WTC11 (cell line): ENCODE measurements at regions not wholly inside any gene's neighbourhood (a gene's known extent, or its start where the extent isn't known, plus 50 kb on each side); places are given as distances from the start of the nearest gene placed in this dataset.
"Not testable (repeated sequence)": the region's sequence is repeated elsewhere in the genome, so short reads cannot be mapped to it uniquely, and the experiment has no call there.

Experiments
- ATAC-seq: fragments of 200-7000 bp; cut with Tn5 transposase; 2 replicates; pipeline ENCODE4 v1.10.0; 2021; ENCODE audit warnings: mild to moderate bottlenecking, moderate library complexity
- CTCF ChIA-PET: fragments of 300-600 bp; sonication (Branson Sonifier 250); formaldehyde crosslinking; loops from one replicate; lab custom pipeline; 2021; ENCODE audit warnings: antibody characterized with exemption; lab: Charles Lee
- POLR2A ChIA-PET: fragments of 350-600 bp; sonication (Branson Sonifier 250); formaldehyde crosslinking; loops from one replicate; lab custom pipeline; 2021; ENCODE audit warnings: antibody characterized with exemption; lab: Charles Lee
- DNase-seq: peaks from one replicate; pipeline ENCODE4 v3.0.0; 2021; ENCODE audit warnings: low spot score
- H3K27ac Mint-ChIP-seq: 2 replicates; pipeline ENCODE4 v1.8.0; 2021; ENCODE audit warnings: mixed read lengths
- H3K27me3 Mint-ChIP-seq: 2 replicates; pipeline ENCODE4 v1.8.0; 2021; ENCODE audit warnings: low read depth, mild to moderate bottlenecking, moderate library complexity, mixed read lengths
- H3K36me3 Mint-ChIP-seq: 2 replicates; pipeline ENCODE4 v1.8.0; 2021; ENCODE audit warnings: mixed read lengths
- H3K4me1 Mint-ChIP-seq: 2 replicates; pipeline ENCODE4 v1.8.0; 2022; ENCODE audit warnings: mixed read lengths
- H3K4me3 Mint-ChIP-seq: 2 replicates; pipeline ENCODE4 v1.8.0; 2021; ENCODE audit warnings: mild to moderate bottlenecking, moderate library complexity, mixed read lengths
- H3K9me3 Mint-ChIP-seq: 2 replicates; pipeline ENCODE4 v1.8.0; 2021; ENCODE audit warnings: mixed read lengths

- H3K4me3 Mint-ChIP-seq, H3K4me1 Mint-ChIP-seq, POLR2A ChIA-PET, CTCF ChIA-PET, DNase-seq, ATAC-seq, H3K27me3 Mint-ChIP-seq, H3K27ac Mint-ChIP-seq: not testable (repeated sequence)
- Mint-ChIP-seq H3K36me3 (peaks cover 46% of the 10 kb centered on the region), H3K9me3 (peaks cover 58% of the 10 kb centered on the region)
These were observed 129.1 kb downstream of the CCT8L2 start for GRCh38 chr22:16463472-16463871.

GRCh38 chr22:16447451-16447850, 145.2 kb downstream of the CCT8L2 start:
- H3K27me3 Mint-ChIP-seq, H3K4me3 Mint-ChIP-seq, DNase-seq, CTCF ChIA-PET, ATAC-seq, H3K4me1 Mint-ChIP-seq, POLR2A ChIA-PET, H3K27ac Mint-ChIP-seq: not testable (repeated sequence)
- H3K9me3 Mint-ChIP-seq, result peaks cover 55% of the 10 kb centered on the region
- peaks cover 50% of the 10 kb centered on the region for H3K36me3 Mint-ChIP-seq

GRCh38 chr22:16446755-16447440, 145.7 kb downstream of the CCT8L2 start:
- ATAC-seq, POLR2A ChIA-PET, CTCF ChIA-PET, H3K27ac Mint-ChIP-seq, H3K4me3 Mint-ChIP-seq, H3K27me3 Mint-ChIP-seq, H3K4me1 Mint-ChIP-seq, DNase-seq: not testable (repeated sequence)
- Mint-ChIP-seq H3K9me3 (peaks cover 56% of the 10 kb centered on the region), H3K36me3 (peaks cover 52% of the 10 kb centered on the region)

GRCh38 chr22:16441014-16441413, 151.6 kb downstream of the CCT8L2 start:
- H3K4me3 Mint-ChIP-seq, ATAC-seq, H3K4me1 Mint-ChIP-seq, CTCF ChIA-PET, DNase-seq, POLR2A ChIA-PET, H3K27me3 Mint-ChIP-seq, H3K27ac Mint-ChIP-seq: not testable (repeated sequence)
- Mint-ChIP-seq H3K9me3 (peaks cover 30% of the 10 kb centered on the region), H3K36me3 (peaks cover 28% of the 10 kb centered on the region)

- H3K27ac Mint-ChIP-seq, POLR2A ChIA-PET, H3K4me3 Mint-ChIP-seq, DNase-seq, ATAC-seq, H3K27me3 Mint-ChIP-seq, CTCF ChIA-PET, H3K4me1 Mint-ChIP-seq: not testable (repeated sequence)
- Mint-ChIP-seq H3K36me3 (peaks cover 30% of the 10 kb centered on the region), H3K9me3 (peaks cover 36% of the 10 kb centered on the region)
These were observed 169.1 kb downstream of the CCT8L2 start for GRCh38 chr22:16423476-16423875.

GRCh38 chr22:16417498-16417897, 175.1 kb downstream of the CCT8L2 start:
- H3K27ac Mint-ChIP-seq, ATAC-seq, POLR2A ChIA-PET, H3K4me3 Mint-ChIP-seq, CTCF ChIA-PET, DNase-seq, H3K4me1 Mint-ChIP-seq, H3K27me3 Mint-ChIP-seq: not testable (repeated sequence)
- Mint-ChIP-seq H3K36me3 (peaks cover 35% of the 10 kb centered on the region), H3K9me3 (peaks cover 49% of the 10 kb centered on the region)

- H3K4me1 Mint-ChIP-seq, ATAC-seq, POLR2A ChIA-PET, H3K27ac Mint-ChIP-seq, DNase-seq, H3K4me3 Mint-ChIP-seq, CTCF ChIA-PET: not testable (repeated sequence)
- peaks cover 55% of the 10 kb centered on the region for H3K36me3 Mint-ChIP-seq
- H3K9me3 Mint-ChIP-seq, result peaks cover 68% of the 10 kb centered on the region
- H3K27me3 Mint-ChIP-seq, result peaks cover 10% of the 10 kb centered on the region
These were observed 188.0 kb downstream of the CCT8L2 start for GRCh38 chr22:16404639-16405038.

GRCh38 chr22:16403661-16404060, 188.9 kb downstream of the CCT8L2 start:
- H3K27ac Mint-ChIP-seq, CTCF ChIA-PET, DNase-seq, POLR2A ChIA-PET, ATAC-seq, H3K4me1 Mint-ChIP-seq, H3K4me3 Mint-ChIP-seq: not testable (repeated sequence)
- Mint-ChIP-seq H3K27me3 (peaks cover 13% of the 10 kb centered on the region), H3K9me3 (peaks cover 71% of the 10 kb centered on the region), H3K36me3 (peaks cover 56% of the 10 kb centered on the region)

GRCh38 chr22:16402874-16403399, 189.7 kb downstream of the CCT8L2 start:
- Mint-ChIP-seq H3K9me3 (peaks cover 72% of the 10 kb centered on the region), H3K27me3 (peaks cover 13% of the 10 kb centered on the region), H3K36me3 (peaks cover 59% of the 10 kb centered on the region)
- H3K4me3 Mint-ChIP-seq, ATAC-seq, POLR2A ChIA-PET, DNase-seq, CTCF ChIA-PET, H3K4me1 Mint-ChIP-seq, H3K27ac Mint-ChIP-seq: not testable (repeated sequence)

GRCh38 chr22:16393476-16393875, 199.1 kb downstream of the CCT8L2 start:
- H3K27me3 Mint-ChIP-seq, POLR2A ChIA-PET, DNase-seq, H3K4me1 Mint-ChIP-seq, H3K27ac Mint-ChIP-seq, ATAC-seq, CTCF ChIA-PET, H3K4me3 Mint-ChIP-seq: not testable (repeated sequence)
- H3K36me3 Mint-ChIP-seq, result peaks cover 51% of the 10 kb centered on the region
- H3K9me3 Mint-ChIP-seq, result peaks cover 42% of the 10 kb centered on the region

- DNase-seq, H3K27ac Mint-ChIP-seq, H3K4me3 Mint-ChIP-seq, H3K27me3 Mint-ChIP-seq, ATAC-seq, POLR2A ChIA-PET, CTCF ChIA-PET, H3K4me1 Mint-ChIP-seq: not testable (repeated sequence)
- peaks cover 46% of the 10 kb centered on the region for H3K36me3 Mint-ChIP-seq
- peaks cover 30% of the 10 kb centered on the region for H3K9me3 Mint-ChIP-seq
These were observed 201.1 kb downstream of the CCT8L2 start for GRCh38 chr22:16391417-16391930.

- H3K4me3 Mint-ChIP-seq, ATAC-seq, CTCF ChIA-PET, H3K27me3 Mint-ChIP-seq, POLR2A ChIA-PET, H3K27ac Mint-ChIP-seq, H3K4me1 Mint-ChIP-seq, DNase-seq: not testable (repeated sequence)
- Mint-ChIP-seq H3K36me3 (peaks cover 52% of the 10 kb centered on the region), H3K9me3 (peaks cover 36% of the 10 kb centered on the region)
These were observed 201.9 kb downstream of the CCT8L2 start for GRCh38 chr22:16390541-16391217.
